MM.1S (cell line): ENCODE measurements at regions not wholly inside any gene's neighbourhood (a gene's known extent, or its start where the extent isn't known, plus 50 kb on each side); places are given as distances from the start of the nearest gene placed in this dataset.

Experiments used
- DNase-seq: peaks from one replicate; pipeline ENCODE4 v3.0.0-alpha.2; 2015
- H2AFZ ChIP-seq: fragments of 300-600 bp; sonication (generic); 2 replicates; pipeline ENCODE4 v1.6.0; 2016; ENCODE audit warnings: antibody characterized with exemption, low read length
- H3F3A ChIP-seq: fragments of 300-600 bp; sonication (generic); 2 replicates; pipeline ENCODE4 v1.6.1; 2016; ENCODE audit warnings: mild to moderate bottlenecking, antibody characterized with exemption, low read length, moderate library complexity, mixed read lengths; ENCODE audit not compliant: insufficient read depth
- H3K27ac ChIP-seq: fragments of 300-600 bp; sonication (generic); 2 replicates; pipeline ENCODE4 v1.5.1; 2016; ENCODE audit warnings: mild to moderate bottlenecking, low read length
- H3K27me3 ChIP-seq: fragments of 300-600 bp; sonication (generic); replicated peaks from 2 replicates; pipeline ENCODE4 v1.6.0; 2016; ENCODE audit warnings: low read length; ENCODE audit not compliant: insufficient read depth
- H3K36me3 ChIP-seq: fragments of 300-600 bp; sonication (generic); replicated peaks from 2 replicates; pipeline ENCODE4 v1.6.1; 2016; ENCODE audit warnings: mild to moderate bottlenecking, low read length, mixed read lengths; ENCODE audit not compliant: insufficient read depth
- H3K4me1 ChIP-seq: fragments of 300-600 bp; sonication (generic); 2 replicates; pipeline ENCODE4 v1.6.1; 2016; ENCODE audit warnings: low read length, mixed read lengths
- H3K4me2 ChIP-seq: fragments of 300-600 bp; sonication (generic); 2 replicates; pipeline ENCODE4 v1.6.0; 2016; ENCODE audit warnings: low read depth, low read length
- H3K4me3 ChIP-seq: fragments of 300-600 bp; sonication (generic); 2 replicates; pipeline ENCODE4 v1.5.1; 2016; ENCODE audit warnings: low read length, mixed read lengths
- H3K79me2 ChIP-seq: fragments of 300-600 bp; sonication (generic); 2 replicates; pipeline ENCODE4 v1.6.1; 2016; ENCODE audit warnings: mixed run types, low read length, mixed read lengths
- H3K9ac ChIP-seq: fragments of 300-600 bp; sonication (generic); 2 replicates; pipeline ENCODE4 v1.6.1; 2016; ENCODE audit warnings: low read length, mixed read lengths
- H3K9me2 ChIP-seq: fragments of 300-600 bp; sonication (generic); replicated peaks from 2 replicates; pipeline ENCODE4 v1.6.1; 2016; ENCODE audit warnings: mild to moderate bottlenecking, low read length, mixed read lengths; ENCODE audit not compliant: insufficient read depth
- H3K9me3 ChIP-seq: fragments of 300-600 bp; sonication (generic); replicated peaks from 2 replicates; pipeline ENCODE4 v1.6.1; 2016; ENCODE audit warnings: mild to moderate bottlenecking, low read length, mixed read lengths; ENCODE audit not compliant: insufficient read depth
- H4K20me1 ChIP-seq: fragments of 300-600 bp; sonication (generic); 2 replicates; pipeline ENCODE4 v1.6.1; 2016; ENCODE audit warnings: mild to moderate bottlenecking, low read length, moderate library complexity, mixed read lengths; ENCODE audit not compliant: insufficient read depth
- EZH2 ChIP-seq: fragments of 300-600 bp; sonication (generic); optimal IDR thresholded peaks from 2 replicates; pipeline ENCODE3; 2017; ENCODE audit warnings: low read depth, mild to moderate bottlenecking, antibody characterized with exemption, low read length, mixed read lengths
- EZH2phosphoT487 ChIP-seq: fragments of 300-600 bp; sonication (generic); IDR thresholded peaks from 2 replicates; pipeline ENCODE4 v1.6.1; 2018; ENCODE audit warnings: antibody characterized with exemption, low read length
- TF ChIP-seq, protein P1 (sequence below): fragments of 300-600 bp; sonication (generic); IDR thresholded peaks from 2 replicates; pipeline ENCODE4 v1.5.1; 2016; ENCODE audit warnings: antibody characterized with exemption, low read length, mixed read lengths

DNA sequence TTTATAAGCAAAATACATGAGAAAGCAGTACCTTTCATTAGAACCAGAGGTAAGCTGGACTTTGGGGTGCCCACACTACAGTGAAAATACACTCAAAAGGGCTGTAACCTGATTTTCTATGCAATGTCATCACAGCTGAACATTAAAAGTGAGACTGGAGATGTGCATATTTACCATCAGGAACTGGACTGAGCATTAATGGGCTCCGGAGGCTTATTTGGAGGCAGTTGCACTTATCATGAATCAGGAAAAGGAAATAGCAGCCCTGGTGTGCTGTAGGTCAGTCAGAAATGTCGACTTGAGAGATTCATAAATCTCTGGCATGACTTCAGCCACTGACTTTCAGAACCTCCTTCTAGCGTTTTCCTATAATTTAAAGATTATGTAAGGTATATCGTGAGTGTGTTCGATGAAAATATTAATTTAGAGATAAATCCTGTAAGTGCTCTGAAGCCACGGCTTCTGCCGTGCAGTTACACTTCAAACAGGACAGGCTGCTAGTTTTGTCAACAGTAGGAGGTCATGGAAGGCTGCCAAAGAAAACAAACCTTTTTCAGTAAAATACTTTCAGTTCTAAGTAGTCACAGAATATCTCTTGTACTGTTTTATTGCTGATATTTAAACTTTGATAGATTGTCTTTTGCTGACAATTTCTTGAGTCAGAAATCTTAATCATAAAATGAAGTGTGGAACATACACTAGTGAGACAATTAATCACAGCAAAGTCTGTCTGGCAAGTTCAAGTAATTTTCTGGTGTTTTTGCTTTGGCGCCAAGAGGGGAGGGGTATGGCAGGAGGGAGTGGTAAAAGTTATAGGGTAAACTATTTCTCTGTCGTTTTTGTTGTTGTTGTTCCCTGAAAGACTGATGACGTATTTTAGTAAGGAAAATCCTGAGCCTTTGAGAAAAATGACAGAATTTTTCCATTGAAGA, 939.7 kb downstream of the NR2F1-AS1 start:
- no peaks in the 10 kb centered on the region for H4K20me1 ChIP-seq
- peak overlapping the region; percentile 69 for H2AFZ ChIP-seq
- H3K9me3 ChIP-seq: no peaks in the 10 kb centered on the region
- peak; percentile 22 for DNase-seq
- peak overlapping the region; percentile 25; the same call in 1 of the 2 replicates for H3K9ac ChIP-seq
- peak overlapping the region; percentile 70 for H3K4me2 ChIP-seq
- H3K27ac ChIP-seq: peak overlapping the region; percentile 21; the same call in 1 of the 2 replicates
- peaks cover 7% of the 10 kb centered on the region; the same call in 1 of the 2 replicates for H3K4me1 ChIP-seq
- no peaks in the 10 kb centered on the region for H3F3A ChIP-seq
- no peaks in the 10 kb centered on the region for H3K79me2 ChIP-seq
- no peaks in the 10 kb centered on the region for H3K36me3 ChIP-seq
- H3K9me2 ChIP-seq: no peaks in the 10 kb centered on the region
- TF ChIP-seq EZH2: no peak
- TF ChIP-seq, protein P1, sequence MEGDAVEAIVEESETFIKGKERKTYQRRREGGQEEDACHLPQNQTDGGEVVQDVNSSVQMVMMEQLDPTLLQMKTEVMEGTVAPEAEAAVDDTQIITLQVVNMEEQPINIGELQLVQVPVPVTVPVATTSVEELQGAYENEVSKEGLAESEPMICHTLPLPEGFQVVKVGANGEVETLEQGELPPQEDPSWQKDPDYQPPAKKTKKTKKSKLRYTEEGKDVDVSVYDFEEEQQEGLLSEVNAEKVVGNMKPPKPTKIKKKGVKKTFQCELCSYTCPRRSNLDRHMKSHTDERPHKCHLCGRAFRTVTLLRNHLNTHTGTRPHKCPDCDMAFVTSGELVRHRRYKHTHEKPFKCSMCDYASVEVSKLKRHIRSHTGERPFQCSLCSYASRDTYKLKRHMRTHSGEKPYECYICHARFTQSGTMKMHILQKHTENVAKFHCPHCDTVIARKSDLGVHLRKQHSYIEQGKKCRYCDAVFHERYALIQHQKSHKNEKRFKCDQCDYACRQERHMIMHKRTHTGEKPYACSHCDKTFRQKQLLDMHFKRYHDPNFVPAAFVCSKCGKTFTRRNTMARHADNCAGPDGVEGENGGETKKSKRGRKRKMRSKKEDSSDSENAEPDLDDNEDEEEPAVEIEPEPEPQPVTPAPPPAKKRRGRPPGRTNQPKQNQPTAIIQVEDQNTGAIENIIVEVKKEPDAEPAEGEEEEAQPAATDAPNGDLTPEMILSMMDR: no peak
- no peak for TF ChIP-seq EZH2phosphoT487
- no peaks in the 10 kb centered on the region for H3K27me3 ChIP-seq
- peak overlapping the region; percentile 29 for H3K4me3 ChIP-seq

GRCh38 chr5:92640340-92640739, 940.7 kb downstream of the NR2F1-AS1 start:
- DNase-seq: no peak
- TF ChIP-seq EZH2phosphoT487 (no peak), EZH2 (no peak)
- TF ChIP-seq, protein P1: no peak
- Histone ChIP-seq H3K4me1 (peaks cover 7% of the 10 kb centered on the region; the same call in 1 of the 2 replicates), H3K27me3 (no peaks in the 10 kb centered on the region), H3K36me3 (no peaks in the 10 kb centered on the region), H3K79me2 (no peaks in the 10 kb centered on the region), H3F3A (no peaks in the 10 kb centered on the region), H3K4me3 (no peak overlapping the region), H2AFZ (no peak overlapping the region), H3K9ac (no peak overlapping the region), H3K9me3 (no peaks in the 10 kb centered on the region), H3K27ac (no peak overlapping the region), H3K9me2 (no peaks in the 10 kb centered on the region), H4K20me1 (no peaks in the 10 kb centered on the region), H3K4me2 (no peak overlapping the region)

GRCh38 chr5:92637960-92638359, 943.1 kb downstream of the NR2F1-AS1 start:
- no peaks in the 10 kb centered on the region for H3K9me3 ChIP-seq
- no peaks in the 10 kb centered on the region for H3K27me3 ChIP-seq
- H3K4me3 ChIP-seq: no peak overlapping the region
- TF ChIP-seq EZH2phosphoT487: no peak
- TF ChIP-seq, protein P1: no peak
- no peak for TF ChIP-seq EZH2
- no peaks in the 10 kb centered on the region for H3K36me3 ChIP-seq
- DNase-seq: no peak
- no peak overlapping the region for H3K4me2 ChIP-seq
- no peak overlapping the region for H3K27ac ChIP-seq
- H3K79me2 ChIP-seq: no peaks in the 10 kb centered on the region
- H2AFZ ChIP-seq: no peak overlapping the region
- H3F3A ChIP-seq: no peaks in the 10 kb centered on the region
- peaks cover 7% of the 10 kb centered on the region; the same call in 1 of the 2 replicates for H3K4me1 ChIP-seq
- H4K20me1 ChIP-seq: no peaks in the 10 kb centered on the region
- no peak overlapping the region for H3K9ac ChIP-seq
- no peaks in the 10 kb centered on the region for H3K9me2 ChIP-seq
